LNCAP (cell line): ENCODE measurements at regions not wholly inside any gene's neighbourhood (a gene's known extent, or its start where the extent isn't known, plus 50 kb on each side); places are given as distances from the start of the nearest gene placed in this dataset.
A peak's percentile ranks its signal among the peaks of the same experiment; 100 is the strongest.

ENCODE experiments used
- CTCF ChIP-seq: fragments of 450-650 bp; IDR thresholded peaks from 2 replicates; pipeline ENCODE4 v1.5.1; 2017; ENCODE audit warnings: mild to moderate bottlenecking

GRCh38 chr12:130263025-130263424 lies 74.7 kb upstream of the PIWIL1 start:
- TF ChIP-seq CTCF, result no peak

GRCh38 chr12:130263996-130264395 lies 73.7 kb upstream of the PIWIL1 start:
- TF ChIP-seq CTCF, result no peak

GRCh38 chr12:130266751-130267150 lies 70.9 kb upstream of the PIWIL1 start:
- no peak for TF ChIP-seq CTCF

- no peak for TF ChIP-seq CTCF
Measured at GRCh38 chr12:130280231-130280630, 57.5 kb upstream of the PIWIL1 start.

- no peak for TF ChIP-seq CTCF
Measured at GRCh38 chr12:130280742-130281141, 56.9 kb upstream of the PIWIL1 start.

- TF ChIP-seq CTCF, result peak; percentile 96
Measured at GRCh38 chr12:130281153-130281799, 56.4 kb upstream of the PIWIL1 start.

GRCh38 chr12:130286041-130286440 lies 51.6 kb upstream of the PIWIL1 start:
- peak; percentile 39 for TF ChIP-seq CTCF
